ENCODE measurements at regions not wholly inside any gene's neighbourhood (a gene's known extent, or its start where the extent isn't known, plus 50 kb on each side); places are given as distances from the start of the nearest gene placed in this dataset.
A peak's percentile ranks its signal among the peaks of the same experiment; 100 is the strongest.

- TF ChIP-seq CTCF (IDR thresholded peaks at IDR 0.05; ENCODE audit: insufficient read depth, low read length), result no peak
- H3K4me3 ChIP-seq (ENCODE audit: low read depth, low read length), result no peak overlapping the region
- DNase-seq (ENCODE audit: low read depth), result no peak
These were observed 59.8 kb downstream of the FAM50B start for GRCh38 chr6:3908961-3909360.

- no peak for DNase-seq (ENCODE audit: low read depth)
- H3K4me3 ChIP-seq (ENCODE audit: low read depth, low read length), result no peak overlapping the region
- TF ChIP-seq CTCF (IDR thresholded peaks at IDR 0.05; ENCODE audit: insufficient read depth, low read length), result no peak
These were observed 61.0 kb downstream of the FAM50B start for GRCh38 chr6:3910106-3910663.

GRCh38 chr6:3911130-3911529, 62.0 kb downstream of the FAM50B start:
- no peak for DNase-seq (ENCODE audit: low read depth)
- TF ChIP-seq CTCF (IDR thresholded peaks at IDR 0.05; ENCODE audit: insufficient read depth, low read length), result no peak
- no peak overlapping the region for H3K4me3 ChIP-seq (ENCODE audit: low read depth, low read length)

- H3K4me3 ChIP-seq (ENCODE audit: low read depth, low read length), result no peak overlapping the region
- no peak for TF ChIP-seq CTCF (IDR thresholded peaks at IDR 0.05; ENCODE audit: insufficient read depth, low read length)
- peak; percentile 90 for DNase-seq (ENCODE audit: low read depth)
These were observed 62.6 kb downstream of the FAM50B start for GRCh38 chr6:3911614-3912336.

- no peak overlapping the region for H3K4me3 ChIP-seq (ENCODE audit: low read depth, low read length)
- no peak for TF ChIP-seq CTCF (IDR thresholded peaks at IDR 0.05; ENCODE audit: insufficient read depth, low read length)
- DNase-seq (ENCODE audit: low read depth), result no peak
These were observed 63.3 kb downstream of the FAM50B start for GRCh38 chr6:3912361-3913076.

GRCh38 chr6:3913077-3913957, 64.1 kb downstream of the FAM50B start:
- DNase-seq (ENCODE audit: low read depth), result peak; percentile 100
- no peak for TF ChIP-seq CTCF (IDR thresholded peaks at IDR 0.05; ENCODE audit: insufficient read depth, low read length)
- H3K4me3 ChIP-seq (ENCODE audit: low read depth, low read length), result no peak overlapping the region
